SHP77 (cell line): ENCODE measurements at regions not wholly inside any gene's neighbourhood (a gene's known extent, or its start where the extent isn't known, plus 50 kb on each side); places are given as distances from the start of the nearest gene placed in this dataset.
A peak's percentile ranks its signal among the peaks of the same experiment; 100 is the strongest.
"Not testable (repeated sequence)": the region's sequence is repeated elsewhere in the genome, so short reads cannot be mapped to it uniquely, and the experiment has no call there.

Experiments used
- DNase-seq, 2 experiments: peaks; one replicate each; lab custom pipeline; 2025; lab: John Stamatoyannopoulos, UW

GRCh38 chr6:93183531-93183972 is 235.8 kb downstream of the EPHA7 start:
- no peak for DNase-seq

DNA sequence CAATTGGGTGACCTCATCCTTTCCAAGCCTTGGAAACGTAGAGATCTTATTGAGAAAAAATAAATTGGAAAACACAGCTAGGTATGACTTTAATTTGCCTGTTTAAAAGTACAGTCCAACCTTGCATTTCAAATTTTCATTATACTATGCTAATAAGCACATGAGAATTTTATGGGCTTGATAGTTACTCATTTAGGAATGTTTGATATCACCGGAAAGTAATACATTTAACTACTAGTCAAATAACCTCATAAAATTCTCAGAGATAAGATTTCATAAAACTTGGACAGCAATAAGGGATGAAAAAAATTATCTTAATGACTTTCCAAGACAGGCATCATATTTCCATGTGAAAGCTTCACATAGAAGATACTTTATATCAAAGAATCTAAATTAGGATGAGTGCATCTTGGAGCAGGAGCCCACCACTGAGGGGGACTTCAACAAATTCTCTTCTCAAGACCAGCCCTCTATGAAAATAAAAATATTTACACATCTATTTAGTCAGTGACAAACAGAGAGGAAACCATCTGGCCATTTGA is 236.3 kb downstream of the EPHA7 start:
- DNase-seq = no peak

DNA sequence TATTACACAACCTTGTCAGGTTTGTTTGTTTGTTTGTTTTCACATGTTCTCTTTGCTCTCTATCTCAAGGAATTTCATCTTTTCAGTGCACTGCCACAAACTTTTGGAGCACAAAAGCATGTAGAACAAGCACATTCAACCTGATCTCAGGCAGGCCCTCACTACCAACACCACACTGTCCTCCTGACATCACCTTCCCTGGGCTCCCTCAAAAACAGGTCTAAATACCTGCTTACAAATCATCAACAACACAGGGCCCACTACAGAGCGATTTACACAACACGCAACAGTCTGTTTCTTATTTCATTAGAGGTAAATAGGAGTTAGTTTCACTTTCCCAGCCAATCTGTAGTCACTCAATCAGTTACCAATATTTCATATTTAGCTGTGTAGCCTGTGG is 241.4 kb downstream of the EPHA7 start:
- no peak for DNase-seq

DNA sequence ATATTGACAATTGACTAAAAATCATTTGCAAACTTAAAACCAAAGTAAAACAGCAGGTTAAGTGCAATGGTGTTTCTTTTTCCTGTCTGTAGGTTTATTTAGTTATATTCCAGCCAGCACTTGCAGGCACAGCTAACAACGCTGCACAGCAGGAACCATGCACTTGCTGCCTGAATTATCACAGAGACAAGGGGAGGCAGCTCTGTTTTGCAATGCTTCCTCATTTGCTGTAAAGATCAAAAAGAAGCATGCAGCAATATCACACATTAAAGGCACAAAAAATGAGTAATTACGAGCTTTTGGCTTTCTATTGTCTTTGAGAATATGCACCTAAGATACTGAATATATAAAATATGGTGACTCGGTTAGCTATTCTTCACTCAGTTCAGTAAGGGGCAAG is 241.9 kb downstream of the EPHA7 start:
- no peak for DNase-seq

- no peak for DNase-seq
Measured at GRCh38 chr6:93176070-93176469, 243.3 kb downstream of the EPHA7 start.

- DNase-seq = not testable (repeated sequence)
Measured at GRCh38 chr6:93173573-93173972, 245.8 kb downstream of the EPHA7 start.

DNA sequence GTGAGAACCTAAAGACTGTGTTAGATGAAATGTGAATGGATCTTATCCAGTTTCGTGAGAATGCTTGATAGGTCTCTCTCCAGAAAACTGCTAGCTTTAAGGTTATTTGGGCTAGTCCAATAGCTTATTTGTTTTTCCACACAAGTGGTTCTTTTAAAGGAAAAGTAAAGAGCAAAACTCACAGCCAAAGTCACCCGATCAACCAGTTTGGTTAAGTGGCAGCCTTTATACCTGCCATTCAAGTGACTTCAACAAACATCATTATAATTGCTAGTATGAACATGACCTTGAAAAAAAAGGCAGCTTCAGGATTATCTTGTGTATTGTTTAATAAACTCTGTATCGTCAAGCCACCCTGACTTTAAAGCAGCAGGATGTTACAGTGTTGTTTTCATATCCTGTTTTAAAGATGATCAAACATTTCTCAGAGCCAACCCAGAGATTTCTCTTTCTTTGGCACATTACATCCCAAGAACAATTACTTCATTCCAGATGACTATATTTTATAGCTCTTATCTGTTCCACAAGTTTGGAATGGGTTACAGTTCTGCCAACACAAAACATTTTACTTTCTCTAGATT is 253.4 kb downstream of the EPHA7 start:
- no peak for DNase-seq

GRCh38 chr6:93164781-93165180 is 254.6 kb downstream of the EPHA7 start:
- DNase-seq = peak in 1 of 2 experiments; percentile 38

GRCh38 chr6:93163146-93163545 is 256.2 kb downstream of the EPHA7 start:
- no peak for DNase-seq

DNA sequence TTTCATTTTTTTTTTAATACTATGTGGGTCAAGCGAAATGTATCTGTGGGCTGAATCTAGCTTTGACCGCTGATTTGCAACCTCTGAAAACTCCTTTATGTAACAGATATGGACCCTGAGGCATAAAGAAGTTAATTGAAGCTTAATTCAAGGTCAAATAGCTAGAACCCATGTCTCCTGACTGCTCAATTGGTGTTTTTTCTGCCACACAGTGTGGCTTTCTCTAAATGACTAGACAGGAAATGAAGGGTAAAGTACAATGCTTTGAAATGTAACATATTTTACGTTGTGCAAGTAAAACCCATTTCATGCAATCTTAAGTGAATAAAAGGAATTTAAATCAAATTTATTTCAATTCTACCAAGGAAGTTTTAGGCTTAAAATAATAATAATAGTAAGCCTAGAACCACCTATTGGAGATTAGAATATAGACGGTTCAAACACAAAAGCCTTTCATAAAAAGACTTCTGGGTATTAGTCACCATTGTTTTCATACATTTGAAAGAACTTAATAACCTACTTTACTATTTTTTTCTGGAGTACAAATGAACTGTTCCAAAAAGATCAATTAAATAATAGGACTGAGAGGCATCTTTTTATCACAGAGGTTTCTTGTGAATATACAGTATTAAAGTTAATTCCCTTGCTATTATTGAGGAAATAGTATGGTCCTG is 279.8 kb downstream of the EPHA7 start:
- DNase-seq = no peak

DNA sequence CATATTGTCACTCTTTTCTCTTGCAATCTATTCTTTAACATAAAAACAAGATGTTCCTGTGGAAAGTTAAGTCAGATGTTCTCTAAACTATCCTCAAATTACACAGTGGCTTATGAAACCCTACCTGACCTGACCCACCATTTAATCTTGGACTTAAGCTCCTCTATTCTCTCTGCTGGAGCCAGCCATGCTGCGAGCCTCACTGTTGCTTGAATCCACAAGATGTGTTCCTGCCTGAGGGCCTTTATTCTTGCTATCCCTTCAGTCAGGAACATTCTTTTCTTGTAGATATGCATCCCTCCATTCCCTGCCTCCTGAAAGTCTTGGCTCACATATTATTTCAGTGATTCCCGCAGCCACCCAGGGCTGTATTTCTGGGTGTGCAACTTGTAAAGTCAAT is 283.2 kb downstream of the EPHA7 start:
- DNase-seq = no peak

- DNase-seq = no peak
Measured at GRCh38 chr6:93124006-93124632, 295.2 kb downstream of the EPHA7 start.

DNA sequence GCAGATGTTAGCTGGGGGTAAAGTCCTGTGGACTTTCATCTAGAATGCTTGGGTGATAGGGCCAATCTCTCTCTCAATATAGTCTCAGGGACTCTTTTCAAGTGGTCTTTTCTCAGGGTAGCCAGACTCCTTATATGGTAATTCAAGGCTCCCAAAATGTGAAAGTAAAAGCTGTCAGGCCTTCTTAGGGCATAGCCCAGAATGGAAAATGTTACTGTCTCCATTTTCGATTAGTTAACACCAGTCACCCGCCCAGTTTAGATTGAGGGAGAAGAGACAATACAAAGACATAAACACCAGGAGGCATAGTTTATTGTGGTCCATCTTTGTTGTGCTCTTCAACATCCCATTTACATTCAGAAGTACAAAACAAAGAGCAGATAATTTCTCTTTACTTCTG is 295.8 kb downstream of the EPHA7 start:
- no peak for DNase-seq

DNA sequence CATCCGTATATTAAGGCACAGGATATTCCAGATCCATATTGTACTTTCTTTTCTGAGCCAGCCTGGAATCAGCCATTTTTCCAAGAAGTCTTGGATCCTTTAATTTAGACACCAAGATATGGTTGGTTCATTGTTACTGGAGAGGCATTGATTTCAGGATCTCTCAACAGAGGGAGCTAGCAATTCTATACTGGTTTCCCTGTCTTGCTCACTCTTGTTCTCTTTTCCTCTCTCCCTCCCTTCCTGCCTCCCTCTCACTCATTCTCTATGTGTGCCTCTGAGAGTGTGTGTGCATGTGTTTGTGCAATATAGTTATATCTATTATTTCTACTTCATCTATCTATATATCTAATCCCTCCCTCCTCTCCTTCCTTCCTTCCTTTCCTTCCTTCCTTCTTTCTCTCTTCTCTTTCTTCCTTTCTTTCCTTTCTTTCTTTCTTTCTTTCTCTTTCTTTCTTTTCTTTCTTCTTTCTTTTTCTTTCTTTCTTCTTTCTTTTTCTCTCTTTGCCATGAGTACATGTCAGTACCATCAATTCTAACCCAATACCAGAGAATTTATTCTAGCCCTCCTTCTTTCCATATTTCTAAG is 299.1 kb downstream of the EPHA7 start:
- no peak for DNase-seq

- DNase-seq = no peak
Measured at GRCh38 chr6:93105907-93106306, 313.5 kb downstream of the EPHA7 start.

GRCh38 chr6:93105017-93105416 is 314.3 kb downstream of the EPHA7 start:
- no peak for DNase-seq

GRCh38 chr6:93104195-93104817 is 315.1 kb downstream of the EPHA7 start:
- DNase-seq = no peak

DNA sequence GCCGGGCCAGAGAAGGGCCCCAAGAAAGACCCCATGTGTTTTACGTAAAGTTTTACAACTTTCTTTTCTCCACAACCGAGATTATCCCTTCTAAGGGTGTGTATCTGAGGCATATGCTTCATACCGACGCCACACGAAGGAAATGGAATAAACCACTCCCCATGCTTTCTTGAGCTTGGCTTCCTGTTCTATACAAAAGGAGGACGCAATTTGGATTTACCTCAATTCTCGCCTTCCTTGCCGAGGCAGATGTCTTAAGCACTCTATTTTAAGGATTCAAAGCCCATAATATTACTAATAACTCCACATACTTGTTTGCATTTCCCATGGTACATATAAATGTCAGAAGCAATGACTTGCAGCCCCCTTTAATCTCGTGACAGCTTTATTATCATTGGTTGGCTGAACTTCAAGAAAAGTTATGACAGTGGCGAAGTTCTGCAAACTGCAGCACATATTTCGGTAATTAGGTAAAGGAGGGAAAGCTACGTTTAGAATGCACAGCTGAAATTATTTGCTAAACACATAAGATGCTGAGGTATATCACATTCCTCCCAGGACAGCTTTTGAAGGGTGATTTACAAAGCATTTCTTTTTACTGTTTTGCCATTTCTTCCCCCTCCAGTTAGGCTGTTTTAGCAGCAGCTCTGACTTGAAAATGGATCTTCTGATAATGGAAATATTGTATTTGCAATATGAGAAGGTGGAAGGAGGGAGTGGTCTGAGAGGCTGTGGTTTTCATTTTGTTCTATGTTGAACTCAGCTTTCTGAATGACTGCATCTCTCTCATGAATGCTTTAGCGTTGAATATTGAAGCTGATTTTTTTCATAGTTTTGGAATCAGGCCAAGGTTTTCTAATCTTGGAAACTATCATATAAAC is 330.5 kb downstream of the EPHA7 start:
- no peak for DNase-seq

- no peak for DNase-seq
Measured at GRCh38 chr6:93087606-93088005, 331.8 kb downstream of the EPHA7 start.

GRCh38 chr6:93086351-93086750 is 333.0 kb downstream of the EPHA7 start:
- DNase-seq = no peak
